ENCODE measurements at regions not wholly inside any gene's neighbourhood (a gene's known extent, or its start where the extent isn't known, plus 50 kb on each side); places are given as distances from the start of the nearest gene placed in this dataset.

GRCh38 chr14:76585616-76586015 is 175.7 kb upstream of the VASH1 start:
- no peak overlapping the region for H3K27ac Mint-ChIP-seq
- H3K4me3 Mint-ChIP-seq = no peak overlapping the region
- ATAC-seq (ENCODE audit: low read depth in 2 of 2) (no peak), DNase-seq (no peak)
- Histone ChIP-seq H3K9me3 (ENCODE audit: control insufficient read depth in 2 of 2, low read length in 2 of 2) (no peaks in the 10 kb centered on the region), H3K27me3 (ENCODE audit: control insufficient read depth, insufficient read depth, low read length) (no peaks in the 10 kb centered on the region), H3K27ac (ENCODE audit: insufficient read depth, low read length, poor library complexity, severe bottlenecking) (no peak overlapping the region), H3K36me3 (ENCODE audit: control insufficient read depth, insufficient read depth, low read length) (no peaks in the 10 kb centered on the region), H3K4me3 (ENCODE audit: low read depth, low read length) (no peak overlapping the region), H3K4me1 (ENCODE audit: control insufficient read depth, insufficient read depth, low read length, poor library complexity, severe bottlenecking) (no peaks in the 10 kb centered on the region)
- H3K9me3 Mint-ChIP-seq = peaks cover 0 to 4% (median 0%) of the 10 kb centered on the region in 7 donors
- H3K27me3 Mint-ChIP-seq = peaks cover 2% of the 10 kb centered on the region
- no peaks in the 10 kb centered on the region for H3K36me3 Mint-ChIP-seq
- peaks cover 0 to 6% (median 4%) of the 10 kb centered on the region in 4 donors for H3K4me1 Mint-ChIP-seq

- Mint-ChIP-seq H3K4me1 (peaks cover 0 to 6% (median 3%) of the 10 kb centered on the region in 4 donors), H3K4me3 (no peak overlapping the region), H3K27me3 (peaks cover 8% of the 10 kb centered on the region), H3K36me3 (no peaks in the 10 kb centered on the region), H3K27ac (no peak overlapping the region), H3K9me3 (peaks cover 0 to 8% (median 0%) of the 10 kb centered on the region in 7 donors)
- Histone ChIP-seq H3K9me3 (ENCODE audit: control insufficient read depth in 2 of 2, low read length in 2 of 2) (no peaks in the 10 kb centered on the region), H3K4me3 (ENCODE audit: low read depth, low read length) (no peak overlapping the region), H3K4me1 (ENCODE audit: control insufficient read depth, insufficient read depth, low read length, poor library complexity, severe bottlenecking) (no peaks in the 10 kb centered on the region), H3K27ac (ENCODE audit: insufficient read depth, low read length, poor library complexity, severe bottlenecking) (no peak overlapping the region), H3K27me3 (ENCODE audit: control insufficient read depth, insufficient read depth, low read length) (no peaks in the 10 kb centered on the region), H3K36me3 (ENCODE audit: control insufficient read depth, insufficient read depth, low read length) (no peaks in the 10 kb centered on the region)
- no peak for DNase-seq
- ATAC-seq (ENCODE audit: low read depth in 2 of 2) = no peak
Observed at GRCh38 chr14:76589246-76589645, 172.0 kb upstream of the VASH1 start.

GRCh38 chr14:76591266-76591665 is 170.0 kb upstream of the VASH1 start:
- no peaks in the 10 kb centered on the region for H3K36me3 Mint-ChIP-seq
- DNase-seq (no peak), ATAC-seq (ENCODE audit: low read depth in 2 of 2) (no peak)
- no peaks in the 10 kb centered on the region for H3K9me3 ChIP-seq (ENCODE audit: control insufficient read depth in 2 of 2, low read length in 2 of 2)
- H3K4me1 Mint-ChIP-seq = no peaks in the 10 kb centered on the region
- no peaks in the 10 kb centered on the region for H3K4me1 ChIP-seq (ENCODE audit: control insufficient read depth, insufficient read depth, low read length, poor library complexity, severe bottlenecking)
- H3K36me3 ChIP-seq (ENCODE audit: control insufficient read depth, insufficient read depth, low read length) = no peaks in the 10 kb centered on the region
- H3K27ac Mint-ChIP-seq = no peak overlapping the region
- no peak overlapping the region for H3K4me3 Mint-ChIP-seq
- H3K4me3 ChIP-seq (ENCODE audit: low read depth, low read length) = no peak overlapping the region
- H3K27me3 Mint-ChIP-seq = peaks cover 14% of the 10 kb centered on the region
- H3K27me3 ChIP-seq (ENCODE audit: control insufficient read depth, insufficient read depth, low read length) = no peaks in the 10 kb centered on the region
- peaks cover 0 to 5% (median 0%) of the 10 kb centered on the region in 7 donors for H3K9me3 Mint-ChIP-seq
- no peak overlapping the region for H3K27ac ChIP-seq (ENCODE audit: insufficient read depth, low read length, poor library complexity, severe bottlenecking)

- Mint-ChIP-seq H3K9me3 (peaks cover 0 to 4% (median 0%) of the 10 kb centered on the region in 7 donors), H3K4me3 (no peak overlapping the region), H3K27ac (no peak overlapping the region), H3K4me1 (no peaks in the 10 kb centered on the region), H3K27me3 (peaks cover 14% of the 10 kb centered on the region), H3K36me3 (no peaks in the 10 kb centered on the region)
- Histone ChIP-seq H3K27me3 (ENCODE audit: control insufficient read depth, insufficient read depth, low read length) (no peaks in the 10 kb centered on the region), H3K9me3 (ENCODE audit: control insufficient read depth in 2 of 2, low read length in 2 of 2) (no peaks in the 10 kb centered on the region), H3K4me3 (ENCODE audit: low read depth, low read length) (no peak overlapping the region), H3K36me3 (ENCODE audit: control insufficient read depth, insufficient read depth, low read length) (no peaks in the 10 kb centered on the region), H3K4me1 (ENCODE audit: control insufficient read depth, insufficient read depth, low read length, poor library complexity, severe bottlenecking) (no peaks in the 10 kb centered on the region), H3K27ac (ENCODE audit: insufficient read depth, low read length, poor library complexity, severe bottlenecking) (no peak overlapping the region)
- DNase-seq (no peak), ATAC-seq (ENCODE audit: low read depth in 2 of 2) (no peak)
Observed at GRCh38 chr14:76595266-76595665, 166.0 kb upstream of the VASH1 start.

GRCh38 chr14:76597387-76597786 is 163.9 kb upstream of the VASH1 start:
- H3K9me3 Mint-ChIP-seq = peaks cover 0 to 4% (median 0%) of the 10 kb centered on the region in 7 donors
- no peak for ATAC-seq (ENCODE audit: low read depth in 2 of 2)
- no peak overlapping the region for H3K27ac Mint-ChIP-seq

GRCh38 chr14:76599141-76599540 is 162.1 kb upstream of the VASH1 start:
- H3K4me3 ChIP-seq (ENCODE audit: low read depth, low read length) = no peak overlapping the region
- DNase-seq (no peak), ATAC-seq (ENCODE audit: low read depth in 2 of 2) (no peak)
- Mint-ChIP-seq H3K4me3 (no peak overlapping the region), H3K27me3 (peaks cover 10% of the 10 kb centered on the region), H3K36me3 (no peaks in the 10 kb centered on the region), H3K4me1 (no peaks in the 10 kb centered on the region), H3K27ac (no peak overlapping the region), H3K9me3 (peaks cover 0 to 5% (median 0%) of the 10 kb centered on the region in 7 donors)
- no peaks in the 10 kb centered on the region for H3K36me3 ChIP-seq (ENCODE audit: control insufficient read depth, insufficient read depth, low read length)
- no peaks in the 10 kb centered on the region for H3K4me1 ChIP-seq (ENCODE audit: control insufficient read depth, insufficient read depth, low read length, poor library complexity, severe bottlenecking)
- H3K9me3 ChIP-seq (ENCODE audit: control insufficient read depth in 2 of 2, low read length in 2 of 2) = no peaks in the 10 kb centered on the region
- no peaks in the 10 kb centered on the region for H3K27me3 ChIP-seq (ENCODE audit: control insufficient read depth, insufficient read depth, low read length)
- no peak overlapping the region for H3K27ac ChIP-seq (ENCODE audit: insufficient read depth, low read length, poor library complexity, severe bottlenecking)

More at GRCh38 chr14:76597387-76597786, 163.9 kb upstream of the VASH1 start:
- Histone ChIP-seq H3K4me1 (ENCODE audit: control insufficient read depth, insufficient read depth, low read length, poor library complexity, severe bottlenecking) (no peaks in the 10 kb centered on the region), H3K4me3 (ENCODE audit: low read depth, low read length) (no peak overlapping the region), H3K27me3 (ENCODE audit: control insufficient read depth, insufficient read depth, low read length) (no peaks in the 10 kb centered on the region), H3K9me3 (ENCODE audit: control insufficient read depth in 2 of 2, low read length in 2 of 2) (no peaks in the 10 kb centered on the region), H3K36me3 (ENCODE audit: control insufficient read depth, insufficient read depth, low read length) (no peaks in the 10 kb centered on the region), H3K27ac (ENCODE audit: insufficient read depth, low read length, poor library complexity, severe bottlenecking) (no peak overlapping the region)
- H3K4me1 Mint-ChIP-seq = no peaks in the 10 kb centered on the region
- DNase-seq = no peak
- H3K36me3 Mint-ChIP-seq = no peaks in the 10 kb centered on the region
- H3K27me3 Mint-ChIP-seq = peaks cover 10% of the 10 kb centered on the region
- H3K4me3 Mint-ChIP-seq = no peak overlapping the region

GRCh38 chr14:76599559-76600287 is 161.5 kb upstream of the VASH1 start:
- Histone ChIP-seq H3K9me3 (ENCODE audit: control insufficient read depth in 2 of 2, low read length in 2 of 2) (no peaks in the 10 kb centered on the region), H3K36me3 (ENCODE audit: control insufficient read depth, insufficient read depth, low read length) (no peaks in the 10 kb centered on the region), H3K4me3 (ENCODE audit: low read depth, low read length) (no peak overlapping the region), H3K27ac (ENCODE audit: insufficient read depth, low read length, poor library complexity, severe bottlenecking) (no peak overlapping the region), H3K4me1 (ENCODE audit: control insufficient read depth, insufficient read depth, low read length, poor library complexity, severe bottlenecking) (no peaks in the 10 kb centered on the region), H3K27me3 (ENCODE audit: control insufficient read depth, insufficient read depth, low read length) (no peaks in the 10 kb centered on the region)
- peaks cover 5% of the 10 kb centered on the region for H3K27me3 Mint-ChIP-seq
- H3K36me3 Mint-ChIP-seq = no peaks in the 10 kb centered on the region
- H3K9me3 Mint-ChIP-seq = peaks cover 0 to 5% (median 0%) of the 10 kb centered on the region in 7 donors
- no peak for DNase-seq
- no peaks in the 10 kb centered on the region for H3K4me1 Mint-ChIP-seq
- no peak for ATAC-seq (ENCODE audit: low read depth in 2 of 2)
- H3K27ac Mint-ChIP-seq = no peak overlapping the region
- H3K4me3 Mint-ChIP-seq = no peak overlapping the region

GRCh38 chr14:76603713-76604112 is 157.6 kb upstream of the VASH1 start:
- H3K27ac Mint-ChIP-seq = no peak overlapping the region
- no peak overlapping the region for H3K4me3 Mint-ChIP-seq
- peaks cover 14% of the 10 kb centered on the region for H3K27me3 Mint-ChIP-seq
- no peaks in the 10 kb centered on the region for H3K36me3 Mint-ChIP-seq
- Histone ChIP-seq H3K4me1 (ENCODE audit: control insufficient read depth, insufficient read depth, low read length, poor library complexity, severe bottlenecking) (no peaks in the 10 kb centered on the region), H3K36me3 (ENCODE audit: control insufficient read depth, insufficient read depth, low read length) (no peaks in the 10 kb centered on the region), H3K27ac (ENCODE audit: insufficient read depth, low read length, poor library complexity, severe bottlenecking) (no peak overlapping the region), H3K4me3 (ENCODE audit: low read depth, low read length) (no peak overlapping the region), H3K9me3 (ENCODE audit: control insufficient read depth in 2 of 2, low read length in 2 of 2) (no peaks in the 10 kb centered on the region), H3K27me3 (ENCODE audit: control insufficient read depth, insufficient read depth, low read length) (no peaks in the 10 kb centered on the region)
- no peak for DNase-seq
- H3K4me1 Mint-ChIP-seq = no peaks in the 10 kb centered on the region
- peaks cover 0 to 8% (median 0%) of the 10 kb centered on the region in 7 donors for H3K9me3 Mint-ChIP-seq
- ATAC-seq (ENCODE audit: low read depth in 2 of 2) = no peak

All from CD4-positive, CD25-positive, alpha-beta regulatory T cell (primary cell).